HCT116 (cell line): ENCODE measurements at regions not wholly inside any gene's neighbourhood (a gene's known extent, or its start where the extent isn't known, plus 50 kb on each side); places are given as distances from the start of the nearest gene placed in this dataset.

Experiments
- CEBPB ChIP-seq: IDR thresholded peaks from 2 replicates; pipeline ENCODE4 v1.6.1; 2012; ENCODE audit warnings: low read depth
- CTCF ChIP-seq, 3 experiments: fragments of 200-600 bp in 1 of 3; sonication (generic) in 1 of 3; IDR thresholded peaks in 2 of 3; conservative IDR thresholded peaks in 1 of 3; 2 replicates each; pipeline ENCODE4 v1.5.1; 2012 to 2017; ENCODE audit warnings: low read depth in 2 of 3, low read length in 2 of 3, antibody characterized with exemption in 1 of 3, borderline replicate concordance in 1 of 3, control low read depth in 1 of 3, mild to moderate bottlenecking in 1 of 3, mixed read lengths in 1 of 3, mixed run types in 1 of 3, moderate library complexity in 1 of 3; ENCODE audit not compliant: insufficient read depth in 1 of 3
- EGR1 ChIP-seq: IDR thresholded peaks from 2 replicates; pipeline ENCODE4 v1.6.1; 2012; ENCODE audit warnings: low read depth
- ELF1 ChIP-seq: IDR thresholded peaks from 2 replicates; pipeline ENCODE4 v1.6.1; 2012; ENCODE audit warnings: low read depth, borderline replicate concordance
- EZH2 ChIP-seq: fragments of 200-600 bp; sonication (generic); IDR thresholded peaks from 2 replicates; pipeline ENCODE4 v1.6.1; 2017; ENCODE audit warnings: antibody characterized with exemption, mixed run types
- JUND ChIP-seq: IDR thresholded peaks from 2 replicates; pipeline ENCODE4 v1.6.1; 2012
- MAX ChIP-seq: IDR thresholded peaks from 2 replicates; pipeline ENCODE4 v1.6.1; 2012
- POLR2A ChIP-seq: IDR thresholded peaks from 2 replicates; pipeline ENCODE4 v1.7.0; 2011; ENCODE audit warnings: borderline replicate concordance; ENCODE audit not compliant: insufficient read depth, insufficient read length; ENCODE audit errors: extremely low read depth
- POLR2AphosphoS5 ChIP-seq: IDR thresholded peaks from 2 replicates; pipeline ENCODE4 v1.6.1; 2011; ENCODE audit warnings: mild to moderate bottlenecking, low read depth, low read length, moderate library complexity
- REST ChIP-seq: IDR thresholded peaks from 2 replicates; pipeline ENCODE4 v1.6.1; 2012; ENCODE audit warnings: low read depth
- TCF7L2 ChIP-seq: IDR thresholded peaks from 2 replicates; pipeline ENCODE4 v1.7.0; 2011; ENCODE audit warnings: borderline replicate concordance, inconsistent platforms; ENCODE audit not compliant: insufficient read depth, insufficient read length; ENCODE audit errors: extremely low read depth
- YY1 ChIP-seq: IDR thresholded peaks from 2 replicates; pipeline ENCODE4 v1.6.1; 2011; ENCODE audit warnings: low read length, low read depth, moderate library complexity, mild to moderate bottlenecking; ENCODE audit not compliant: insufficient replicate concordance; ENCODE audit errors: extremely low read depth
- ZNF274 ChIP-seq: fragments of 200-500 bp; sonication (Bioruptor generic); IDR thresholded peaks from 2 replicates; pipeline ENCODE4 v1.6.1; 2014; ENCODE audit warnings: mild to moderate bottlenecking, low read depth, low read length, inconsistent platforms

GRCh38 chr1:213492161-213493041 is 441.4 kb downstream of the RPS6KC1 start:
- no peak for TF ChIP-seq POLR2A
- TF ChIP-seq TCF7L2 = no peak
- no peak for TF ChIP-seq CTCF (IDR thresholded peaks at IDR 0.05 in 2 of 3, conservative IDR thresholded peaks at IDR 0.05 in 1 of 3; ENCODE audit: borderline replicate concordance in 1 of 3, insufficient read depth in 1 of 3, low read depth in 2 of 3, low read length in 2 of 3)
- no peak for TF ChIP-seq REST
- TF ChIP-seq POLR2AphosphoS5 = no peak
- no peak for TF ChIP-seq CEBPB
- no peak for TF ChIP-seq YY1
- no peak for TF ChIP-seq EZH2
- TF ChIP-seq EGR1 = no peak
- TF ChIP-seq ELF1 = no peak
- no peak for TF ChIP-seq MAX
- no peak for TF ChIP-seq JUND
- no peak for TF ChIP-seq ZNF274
